ENCODE measurements at regions not wholly inside any gene's neighbourhood (a gene's known extent, or its start where the extent isn't known, plus 50 kb on each side); places are given as distances from the start of the nearest gene placed in this dataset.

- ATAC-seq = no peak
- 89 to 92% methylated on average over 2 to 6 of the region's 6 CpGs for WGBS, 2 donors (ENCODE audit: low coverage in 1 of 2)
Measured at GRCh38 chr5:17147617-17148016, 69.8 kb upstream of the BASP1 start.

GRCh38 chr5:17148481-17148880 lies 69.0 kb upstream of the BASP1 start:
- 100% methylated on average over 1 of the region's 1 CpG; no CpG with 5 or more reads in 1 of the 2 donors for WGBS, 2 donors (ENCODE audit: low coverage in 1 of 2)
- H3K27ac ChIP-seq = no peak overlapping the region
- no peaks in the 10 kb centered on the region for H3K27me3 ChIP-seq
- no peak overlapping the region for H3K4me3 ChIP-seq
- no peak for ATAC-seq
- no peaks in the 10 kb centered on the region for H3K36me3 ChIP-seq
- H3K9me3 ChIP-seq = no peaks in the 10 kb centered on the region
- TF ChIP-seq CTCF (IDR thresholded peaks at IDR 0.05) (no peak), POLR2A (IDR thresholded peaks at IDR 0.05) (no peak)
- no peaks in the 10 kb centered on the region for H3K4me1 ChIP-seq

More at GRCh38 chr5:17147617-17148016, 69.8 kb upstream of the BASP1 start:
- Histone ChIP-seq H3K36me3 (no peaks in the 10 kb centered on the region), H3K9me3 (no peaks in the 10 kb centered on the region), H3K4me3 (no peak overlapping the region), H3K27ac (no peak overlapping the region), H3K4me1 (no peaks in the 10 kb centered on the region), H3K27me3 (no peaks in the 10 kb centered on the region)
- no peak for TF ChIP-seq EP300 (IDR thresholded peaks at IDR 0.05)
- TF ChIP-seq POLR2AphosphoS5 (IDR thresholded peaks at IDR 0.05) = no peak
- no peak for TF ChIP-seq CTCF (IDR thresholded peaks at IDR 0.05)
- no peak for TF ChIP-seq POLR2A (IDR thresholded peaks at IDR 0.05)

GRCh38 chr5:17149786-17150185 lies 67.6 kb upstream of the BASP1 start:
- H3K27ac ChIP-seq = no peak overlapping the region
- no peak overlapping the region for H3K4me3 ChIP-seq
- ATAC-seq = no peak
- H3K36me3 ChIP-seq = no peaks in the 10 kb centered on the region
- no peak for TF ChIP-seq POLR2AphosphoS5 (IDR thresholded peaks at IDR 0.05)
- TF ChIP-seq CTCF (IDR thresholded peaks at IDR 0.05) = no peak
- TF ChIP-seq POLR2A (IDR thresholded peaks at IDR 0.05) = no peak
- no peak for TF ChIP-seq EP300 (IDR thresholded peaks at IDR 0.05)
- no peaks in the 10 kb centered on the region for H3K9me3 ChIP-seq
- H3K27me3 ChIP-seq = no peaks in the 10 kb centered on the region
- H3K4me1 ChIP-seq = no peaks in the 10 kb centered on the region

GRCh38 chr5:17150531-17150930 lies 66.9 kb upstream of the BASP1 start:
- 49 to 75% methylated on average over 3 of the region's 3 CpGs for WGBS, 2 donors (ENCODE audit: low coverage in 1 of 2)
- no peak for ATAC-seq
- no peak for TF ChIP-seq POLR2A (IDR thresholded peaks at IDR 0.05)
- no peak for TF ChIP-seq POLR2AphosphoS5 (IDR thresholded peaks at IDR 0.05)

GRCh38 chr5:17151686-17152085 lies 65.7 kb upstream of the BASP1 start:
- TF ChIP-seq CTCF (IDR thresholded peaks at IDR 0.05) = no peak
- no peak for TF ChIP-seq POLR2AphosphoS5 (IDR thresholded peaks at IDR 0.05)
- TF ChIP-seq POLR2A (IDR thresholded peaks at IDR 0.05) = no peak
- TF ChIP-seq EP300 (IDR thresholded peaks at IDR 0.05) = no peak
- no peaks in the 10 kb centered on the region for H3K27me3 ChIP-seq
- no peaks in the 10 kb centered on the region for H3K4me1 ChIP-seq
- WGBS, 2 donors (ENCODE audit: low coverage in 1 of 2) = 50 to 51% methylated on average over 1 to 8 of the region's 8 CpGs
- no peaks in the 10 kb centered on the region for H3K36me3 ChIP-seq
- H3K27ac ChIP-seq = no peak overlapping the region
- ATAC-seq = no peak
- no peaks in the 10 kb centered on the region for H3K9me3 ChIP-seq
- H3K4me3 ChIP-seq = no peak overlapping the region

More at GRCh38 chr5:17150531-17150930, 66.9 kb upstream of the BASP1 start:
- no peaks in the 10 kb centered on the region for H3K27me3 ChIP-seq
- H3K4me3 ChIP-seq = no peak overlapping the region
- no peak overlapping the region for H3K27ac ChIP-seq
- no peaks in the 10 kb centered on the region for H3K9me3 ChIP-seq
- H3K36me3 ChIP-seq = no peaks in the 10 kb centered on the region
- no peaks in the 10 kb centered on the region for H3K4me1 ChIP-seq

Data from gastroesophageal sphincter (tissue), 4 donors.